GM12878 (cell line): ENCODE measurements at regions not wholly inside any gene's neighbourhood (a gene's known extent, or its start where the extent isn't known, plus 50 kb on each side); places are given as distances from the start of the nearest gene placed in this dataset.

ENCODE experiments used
- CTCF ChIP-seq, 3 experiments: IDR thresholded peaks in 2 of 3; conservative IDR thresholded peaks in 1 of 3; 2 replicates each; pipeline ENCODE4 v1.5.1; 2011; ENCODE audit warnings: low read depth in 3 of 3, low read length in 3 of 3, mild to moderate bottlenecking in 3 of 3, control low read depth in 2 of 3, moderate library complexity in 2 of 3, inconsistent platforms in 1 of 3, mixed read lengths in 1 of 3; ENCODE audit not compliant: control insufficient read depth in 2 of 3, insufficient read depth in 1 of 3; ENCODE audit errors: extremely low read depth in 1 of 3
- EZH2 ChIP-seq: IDR thresholded peaks from 2 replicates; pipeline ENCODE4 v1.6.1; 2012; ENCODE audit warnings: low read depth, mild to moderate bottlenecking, control low read depth, inconsistent platforms, low read length, borderline replicate concordance; ENCODE audit not compliant: control insufficient read depth
- MXI1 ChIP-seq: fragments of 150-350 bp; IDR thresholded peaks from 2 replicates; pipeline ENCODE4 v1.6.1; 2011; ENCODE audit warnings: low read depth, mild to moderate bottlenecking, inconsistent platforms, low read length, improper control_type of control experiment
- PML ChIP-seq: IDR thresholded peaks from 2 replicates; pipeline ENCODE4 v1.6.1; 2012; ENCODE audit warnings: low read length, inconsistent platforms
- POLR2A ChIP-seq: IDR thresholded peaks from 2 replicates; pipeline ENCODE4 v1.6.1; 2011; ENCODE audit warnings: low read depth, mild to moderate bottlenecking, low read length
- RCOR1 ChIP-seq: conservative IDR thresholded peaks from 2 replicates; pipeline ENCODE4 v1.6.1; 2012; ENCODE audit warnings: low read depth, low read length, improper control_type of control experiment
- RUNX3 ChIP-seq: IDR thresholded peaks from 2 replicates; pipeline ENCODE4 v1.6.1; 2012; ENCODE audit warnings: low read length, inconsistent platforms
- TBL1XR1 ChIP-seq: IDR thresholded peaks from 2 replicates; pipeline ENCODE4 v1.6.1; 2012; ENCODE audit warnings: low read depth, low read length, improper control_type of control experiment
- TF ChIP-seq, protein P1 (sequence below): IDR thresholded peaks from 2 replicates; pipeline ENCODE4 v1.6.1; 2011; ENCODE audit warnings: low read depth, mild to moderate bottlenecking, low read length, moderate library complexity, borderline replicate concordance; ENCODE audit errors: extremely low read depth

- TF ChIP-seq RUNX3 (no peak), MXI1 (no peak), CTCF (IDR thresholded peaks at IDR 0.05 in 2 of 3, conservative IDR thresholded peaks at IDR 0.05 in 1 of 3; ENCODE audit: control insufficient read depth in 2 of 3, extremely low read depth in 1 of 3, insufficient read depth in 1 of 3, low read depth in 3 of 3, low read length in 3 of 3) (no peak), TBL1XR1 (no peak), EZH2 (no peak), POLR2A (no peak), RCOR1 (no peak), PML (no peak)
- TF ChIP-seq, protein P1, sequence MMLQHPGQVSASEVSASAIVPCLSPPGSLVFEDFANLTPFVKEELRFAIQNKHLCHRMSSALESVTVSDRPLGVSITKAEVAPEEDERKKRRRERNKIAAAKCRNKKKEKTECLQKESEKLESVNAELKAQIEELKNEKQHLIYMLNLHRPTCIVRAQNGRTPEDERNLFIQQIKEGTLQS, result no peak
Observed at GRCh38 chr20:21016751-21017150, 89.4 kb downstream of the LINC00237 start.
